ENCODE measurements at regions not wholly inside any gene's neighbourhood (a gene's known extent, or its start where the extent isn't known, plus 50 kb on each side); places are given as distances from the start of the nearest gene placed in this dataset.

DNA sequence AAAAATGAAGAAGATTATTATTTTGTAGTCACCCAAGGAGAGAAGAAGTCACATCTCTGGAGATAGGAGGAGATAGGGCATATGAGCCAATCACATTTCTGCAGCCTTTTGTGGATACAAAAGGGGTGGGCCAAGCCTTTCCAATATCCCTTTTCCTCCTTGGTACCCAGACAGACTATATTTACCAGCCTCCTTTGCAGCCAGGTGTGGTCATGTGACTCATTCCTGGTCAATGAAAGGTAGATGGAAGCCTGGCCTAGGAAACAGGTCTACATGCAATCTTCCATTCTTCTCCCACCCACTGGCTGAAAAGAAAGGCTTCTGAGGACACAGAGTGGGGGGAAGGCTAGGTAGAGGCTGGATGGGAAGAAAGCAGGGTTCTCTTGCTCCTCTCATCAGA lies 58.1 kb upstream of the ERG start:
- no peak for DNase-seq (ENCODE audit: low spot score)

DNA sequence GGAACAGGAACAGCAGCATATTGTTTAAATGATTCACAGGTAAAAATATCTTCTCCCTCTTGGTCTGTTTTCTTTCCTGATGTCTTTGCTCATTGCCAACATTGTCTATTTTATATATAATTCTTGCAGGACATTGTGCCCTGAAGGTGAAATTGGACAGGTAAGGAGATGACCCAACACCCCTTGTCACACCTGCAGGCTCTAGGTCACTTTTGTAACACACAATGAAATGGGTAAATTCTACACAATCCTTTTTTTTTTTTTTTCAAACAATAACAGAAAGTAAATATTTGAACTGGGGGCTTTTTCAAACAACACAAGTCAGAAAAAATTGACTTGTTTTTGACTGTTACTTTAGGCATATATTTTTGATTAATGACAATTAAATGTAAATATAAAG lies 62.9 kb upstream of the ERG start:
- DNase-seq (ENCODE audit: low spot score): no peak

DNA sequence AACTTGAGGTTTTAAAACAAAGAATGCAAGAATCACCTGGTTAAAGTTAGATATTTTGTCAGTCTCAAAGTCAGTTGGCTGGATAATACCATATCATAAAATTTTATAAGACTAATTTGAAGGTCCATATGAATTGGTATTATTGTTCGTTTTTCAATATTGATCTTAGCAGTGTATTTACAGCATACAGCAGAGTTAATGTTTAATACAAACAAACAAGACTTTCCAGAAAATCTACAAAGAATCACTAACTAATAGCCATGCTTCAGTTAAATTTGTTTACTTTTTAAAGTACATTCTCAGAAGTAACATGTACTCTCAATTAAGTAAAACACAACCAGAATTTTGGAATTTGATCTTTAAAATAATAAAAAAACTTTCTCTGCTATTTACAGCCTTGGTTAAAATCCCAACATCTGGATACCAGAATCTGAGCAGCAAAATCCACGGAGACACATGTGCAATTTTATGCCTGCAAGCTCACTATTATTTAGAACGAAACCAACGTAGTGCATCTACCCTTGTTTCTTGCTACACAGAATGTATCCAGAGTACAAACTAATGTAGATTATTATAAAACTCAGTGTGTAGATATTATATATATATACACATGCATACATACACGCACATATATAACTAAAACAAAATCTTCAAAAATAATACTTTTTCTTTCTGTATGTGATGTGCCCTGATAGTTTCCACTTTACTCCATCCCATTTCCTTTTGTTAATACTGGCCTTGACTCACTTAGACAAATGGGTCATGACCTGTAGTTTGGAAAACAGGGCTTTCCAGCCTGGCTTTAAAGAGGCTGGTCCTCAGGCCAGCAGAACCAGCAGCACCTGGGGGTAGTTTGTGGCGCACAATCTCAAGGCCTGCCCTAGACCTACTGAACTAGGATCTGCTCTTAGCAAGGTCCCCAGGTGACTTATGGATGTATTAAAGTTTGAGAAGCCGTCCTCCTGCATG lies 63.6 kb upstream of the ERG start:
- DNase-seq (ENCODE audit: low spot score): no peak

DNA sequence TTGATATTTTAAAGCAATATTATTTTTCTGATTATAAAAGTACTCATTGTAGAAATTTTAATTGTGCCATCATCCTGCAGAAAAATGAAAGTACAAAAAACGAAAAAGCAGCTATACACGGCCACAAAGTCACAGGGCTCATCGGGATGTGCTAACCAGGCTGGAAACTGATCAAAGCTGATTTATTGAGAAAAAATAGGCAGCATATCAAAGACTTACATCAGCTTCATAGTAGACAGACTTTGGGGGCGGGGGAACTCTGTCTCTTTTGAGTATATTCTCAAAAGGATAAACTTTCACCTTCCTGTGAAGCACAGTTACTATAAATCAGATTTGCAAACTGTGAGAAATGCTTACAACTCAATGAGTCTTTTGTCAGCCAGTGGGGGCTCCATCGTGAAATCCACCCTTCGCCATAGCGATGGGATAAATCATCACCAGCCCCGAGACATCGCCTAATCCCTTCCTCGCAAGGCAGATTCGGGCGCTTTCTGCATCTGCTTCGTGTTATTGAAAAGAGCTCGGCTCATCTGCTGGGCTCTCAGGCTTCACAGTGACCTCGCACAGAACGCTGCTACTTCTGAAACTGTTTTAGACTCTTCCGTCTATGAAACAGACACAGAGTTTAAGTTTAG lies 69.2 kb upstream of the ERG start:
- no peak for DNase-seq (ENCODE audit: low spot score)

DNA sequence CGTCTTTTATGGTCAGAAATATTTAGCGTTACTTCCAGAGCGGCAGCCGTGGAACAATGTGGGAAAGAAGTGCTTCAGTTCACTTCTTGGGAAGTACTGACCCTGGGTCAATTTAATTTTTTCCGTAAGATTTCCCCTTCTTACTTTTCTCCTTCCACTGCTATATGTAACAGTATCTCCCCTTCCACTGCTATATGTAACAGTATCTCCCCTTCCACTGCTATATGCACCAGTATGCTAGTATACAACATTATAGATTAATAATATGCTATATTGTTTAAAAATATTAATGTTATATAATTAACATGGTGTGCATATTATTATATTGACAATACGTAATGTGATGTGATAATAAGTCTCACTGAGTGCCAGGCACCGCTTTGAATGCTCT lies 69.7 kb upstream of the ERG start:
- DNase-seq (ENCODE audit: low spot score): no peak

DNA sequence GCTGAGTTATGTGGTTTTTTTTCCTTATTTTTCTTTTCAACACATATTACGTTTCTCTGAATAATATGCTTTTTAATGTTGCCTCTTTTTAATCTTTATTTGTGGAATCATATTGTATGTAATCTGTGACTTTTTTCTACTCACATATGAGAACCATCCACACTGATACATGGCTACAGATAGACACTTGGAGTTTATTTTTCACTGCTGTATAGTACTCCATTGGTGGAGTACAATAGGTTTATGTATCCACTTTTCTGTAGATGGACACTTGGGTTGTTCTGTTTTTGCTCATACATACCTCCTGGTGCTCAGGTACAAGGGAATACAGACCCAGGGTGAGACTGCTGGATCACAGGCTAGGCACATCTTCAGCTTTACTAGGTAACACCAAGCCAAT lies 71.5 kb upstream of the ERG start:
- no peak for DNase-seq (ENCODE audit: low spot score)

DNA sequence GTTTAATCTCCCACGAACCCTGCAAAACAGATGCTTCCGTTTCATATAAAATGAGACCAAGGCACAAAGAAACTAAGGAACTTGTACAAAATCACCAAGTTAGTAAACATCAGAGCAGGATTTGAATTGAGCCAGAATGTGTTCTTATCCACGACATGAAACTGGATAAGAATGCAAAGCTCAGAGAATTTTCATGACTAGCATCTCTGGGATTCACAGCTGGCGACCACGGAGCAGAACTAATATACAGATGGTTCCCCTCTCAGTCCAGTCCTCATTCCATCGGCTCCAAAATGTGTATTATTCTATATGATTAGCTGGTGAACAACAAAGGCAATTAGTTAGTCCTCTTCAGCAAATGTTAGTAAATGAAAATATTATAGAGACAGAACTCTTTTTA lies 72.3 kb upstream of the ERG start:
- DNase-seq (ENCODE audit: low spot score): no peak

DNA sequence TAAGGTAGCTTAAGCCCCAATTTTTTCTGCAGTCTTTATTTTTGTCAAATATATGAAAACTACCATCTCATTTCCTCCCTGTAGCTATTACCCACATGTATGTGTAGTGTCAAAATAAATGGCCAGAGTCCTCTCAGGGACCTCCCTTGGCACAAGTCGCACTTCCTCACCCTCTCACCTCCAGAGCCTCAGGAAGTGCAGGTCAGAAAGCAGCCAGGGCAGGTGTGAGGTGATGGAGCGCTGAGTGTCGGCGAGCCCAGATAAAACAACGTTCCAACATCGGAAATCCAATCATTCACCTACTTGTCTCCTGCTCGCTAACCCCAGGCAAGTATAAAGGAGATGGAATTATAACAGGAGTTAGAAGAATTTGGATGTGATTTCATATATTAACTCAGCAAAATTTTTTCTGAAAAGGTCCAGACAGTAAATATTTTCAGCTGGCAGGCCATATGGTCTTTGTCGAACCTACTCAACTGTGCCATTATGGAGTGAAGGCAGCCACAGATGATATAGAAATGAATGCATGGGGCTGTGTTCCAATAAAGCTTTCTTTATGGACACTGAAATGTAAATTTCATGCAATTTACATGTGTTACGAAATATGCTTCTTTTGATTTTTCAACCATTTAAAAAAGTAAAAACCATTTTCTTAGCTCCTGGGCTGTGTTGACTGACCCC lies 76.8 kb upstream of the ERG start:
- DNase-seq (ENCODE audit: low spot score): no peak

DNA sequence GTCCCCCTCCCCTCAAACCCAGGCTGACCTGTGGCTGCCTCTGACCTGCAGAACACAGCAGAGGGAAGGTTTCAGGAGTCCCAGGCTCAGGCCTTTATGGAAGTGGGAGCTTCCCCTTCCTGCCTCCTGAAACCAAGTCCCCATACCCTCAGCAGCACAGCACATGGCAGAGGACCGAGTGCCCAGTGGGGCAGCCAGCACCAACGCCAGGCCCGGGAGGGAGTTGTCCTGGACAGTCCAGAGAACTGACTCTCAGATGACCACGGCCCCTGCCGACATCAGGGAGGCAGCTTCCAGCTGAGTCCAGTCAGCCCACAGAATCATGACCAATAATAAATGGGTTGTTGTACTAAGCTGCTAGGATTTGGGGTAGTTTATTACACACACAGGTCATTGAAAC lies 79.6 kb upstream of the ERG start:
- DNase-seq (ENCODE audit: low spot score): no peak

DNA sequence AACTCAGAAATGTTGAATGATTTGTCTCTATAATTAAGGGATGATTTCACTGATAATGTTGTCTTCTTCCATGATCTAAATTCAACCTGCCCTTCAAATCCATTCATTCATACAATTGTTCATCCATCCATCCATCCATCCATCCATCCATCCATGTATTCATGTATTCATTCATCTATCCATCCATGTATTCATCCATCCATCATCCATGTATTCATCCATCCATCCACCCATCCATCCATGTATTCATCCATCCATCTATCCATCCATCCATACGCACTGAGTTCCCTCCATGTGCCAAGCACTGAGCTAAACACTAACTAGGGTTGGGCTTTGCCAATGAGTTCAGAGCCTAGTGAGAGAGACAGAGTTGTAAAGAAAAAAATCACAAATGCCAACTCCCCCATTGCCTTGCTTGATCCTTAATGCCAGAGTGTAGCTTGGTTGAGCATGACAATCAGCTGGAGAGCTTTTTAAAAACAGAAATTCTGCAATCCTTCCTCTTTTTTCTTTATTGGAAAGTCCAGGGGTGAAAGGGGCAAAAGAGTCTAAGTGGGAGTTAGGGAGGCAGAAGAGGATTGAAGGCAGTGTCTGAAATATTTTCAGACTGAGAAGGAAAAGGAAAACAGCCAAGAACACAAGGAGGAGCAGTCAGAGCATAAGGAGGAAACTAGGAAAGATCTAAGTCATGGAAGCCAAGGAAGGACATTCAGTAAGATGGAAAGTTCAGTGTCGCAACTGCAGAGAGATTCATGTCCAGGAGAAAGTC lies 92.4 kb upstream of the ERG start:
- no peak for DNase-seq (ENCODE audit: low spot score)

DNA sequence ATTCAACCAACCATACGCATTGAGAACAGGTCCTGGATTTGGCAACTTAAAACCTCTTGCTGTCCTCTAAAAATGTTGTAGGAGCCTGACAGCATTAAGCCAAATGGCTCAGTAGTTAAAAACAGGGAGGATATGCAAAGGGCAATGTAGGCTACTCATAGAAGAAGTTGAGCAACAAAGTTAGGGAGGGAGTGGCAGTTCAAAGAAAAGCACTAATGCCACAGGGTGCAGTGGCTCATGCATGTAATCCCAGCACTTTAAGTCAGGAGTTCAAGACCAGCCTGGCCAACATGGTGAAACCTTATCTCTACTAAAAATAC lies 92.9 kb upstream of the ERG start:
- DNase-seq (ENCODE audit: low spot score): no peak

DNA sequence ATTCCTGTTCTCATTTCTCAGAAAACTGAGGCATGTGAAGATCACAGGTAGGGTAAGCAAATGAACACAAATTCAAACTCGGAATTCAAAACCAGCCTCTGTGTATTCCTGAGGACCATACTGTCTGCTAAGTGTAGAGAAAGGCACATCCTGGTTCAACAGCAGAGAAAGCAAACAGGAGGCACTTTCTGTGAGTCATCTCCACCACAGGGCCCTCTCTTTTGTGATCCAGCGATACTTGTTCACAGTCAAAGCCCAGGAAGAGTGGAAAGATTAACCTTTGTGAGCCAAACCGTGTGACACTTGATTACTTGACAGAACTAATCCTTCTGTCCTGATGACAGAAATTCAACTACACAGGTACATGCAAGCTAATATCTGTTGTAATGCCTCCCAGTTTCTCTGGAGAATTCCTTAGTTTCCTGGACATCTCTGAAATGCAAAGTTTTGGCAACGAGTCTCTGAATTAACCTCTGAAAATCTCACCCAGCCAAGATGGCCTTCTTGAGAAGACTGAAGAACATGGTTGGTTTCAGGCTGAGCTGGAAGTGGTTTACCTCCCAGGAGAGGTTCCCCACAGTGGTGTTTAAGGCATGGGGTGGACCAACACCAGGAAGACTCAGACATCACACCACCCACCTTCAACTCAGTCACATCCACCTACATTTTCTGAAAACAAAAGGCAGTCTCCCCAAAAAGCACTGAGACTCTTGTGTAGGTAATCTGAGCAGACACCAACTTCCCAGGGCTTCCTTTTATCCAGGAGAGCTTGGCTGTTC lies 98.2 kb upstream of the ERG start:
- no peak for DNase-seq (ENCODE audit: low spot score)

DNA sequence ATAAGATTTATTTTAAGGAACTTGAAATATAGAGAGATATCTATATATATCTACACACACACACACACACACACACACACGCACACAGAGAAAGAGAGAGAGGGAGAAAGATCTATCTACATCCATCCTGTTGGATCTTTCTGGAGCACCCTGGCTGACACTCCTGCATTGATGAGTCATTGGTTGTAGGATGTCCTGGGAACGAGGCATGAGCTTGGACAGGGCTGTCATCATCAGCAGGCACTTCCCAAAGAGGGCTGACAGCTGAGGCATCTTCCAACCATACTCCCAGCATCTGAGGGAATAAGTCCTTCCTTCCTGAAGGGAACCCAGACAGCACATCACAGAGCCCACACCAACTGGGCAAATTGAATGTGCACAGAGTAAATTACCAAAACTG lies 99.1 kb upstream of the ERG start:
- no peak for DNase-seq (ENCODE audit: low spot score)

DNA sequence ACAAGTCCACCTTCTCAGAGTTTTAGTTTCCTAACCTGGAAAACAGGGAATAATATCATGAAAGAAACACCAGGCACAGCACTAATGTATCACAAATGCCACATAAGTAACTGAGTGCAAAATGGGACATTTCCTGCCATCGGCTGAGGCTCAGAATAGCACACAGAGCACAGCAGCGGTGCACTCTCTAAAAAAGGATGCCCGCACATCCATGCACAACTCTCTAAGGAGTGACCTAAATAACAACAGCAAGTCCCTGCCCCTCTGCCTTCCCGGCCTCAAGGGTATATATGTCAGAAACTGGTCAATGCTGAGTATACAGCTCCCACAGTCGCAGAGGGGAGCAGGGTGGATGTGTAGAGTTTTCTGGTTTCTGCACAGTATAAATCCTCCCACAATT lies 100.1 kb upstream of the ERG start:
- DNase-seq (ENCODE audit: low spot score): no peak

DNA sequence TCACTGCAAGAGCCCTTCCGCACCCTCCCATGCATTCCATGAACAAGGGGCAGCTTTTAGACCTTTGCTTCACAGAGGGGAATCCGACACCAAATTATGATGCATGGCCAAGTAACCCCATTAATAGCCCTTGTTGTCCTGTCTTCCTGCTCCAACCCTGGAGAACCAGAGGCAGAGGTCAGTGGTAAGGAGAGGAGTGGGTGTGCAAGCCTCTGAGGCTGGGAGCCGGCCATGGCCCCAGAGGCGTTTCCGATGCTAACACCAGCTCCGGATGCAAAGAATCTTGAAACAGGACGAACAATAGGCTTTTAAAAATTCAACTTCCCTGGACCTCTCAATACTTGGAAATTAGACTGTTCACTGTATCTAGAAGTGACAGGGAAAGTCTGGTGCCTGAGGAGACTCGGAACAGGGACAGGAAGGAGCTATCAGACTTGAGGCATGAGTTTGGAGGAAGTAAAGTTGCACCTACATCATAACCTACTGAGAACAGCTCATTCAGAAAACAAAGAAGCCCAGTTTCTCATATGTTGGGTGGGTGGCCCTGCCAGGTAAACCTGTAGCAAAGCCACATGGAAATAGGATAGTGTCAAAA lies 101.2 kb upstream of the ERG start:
- no peak for DNase-seq (ENCODE audit: low spot score)

DNA sequence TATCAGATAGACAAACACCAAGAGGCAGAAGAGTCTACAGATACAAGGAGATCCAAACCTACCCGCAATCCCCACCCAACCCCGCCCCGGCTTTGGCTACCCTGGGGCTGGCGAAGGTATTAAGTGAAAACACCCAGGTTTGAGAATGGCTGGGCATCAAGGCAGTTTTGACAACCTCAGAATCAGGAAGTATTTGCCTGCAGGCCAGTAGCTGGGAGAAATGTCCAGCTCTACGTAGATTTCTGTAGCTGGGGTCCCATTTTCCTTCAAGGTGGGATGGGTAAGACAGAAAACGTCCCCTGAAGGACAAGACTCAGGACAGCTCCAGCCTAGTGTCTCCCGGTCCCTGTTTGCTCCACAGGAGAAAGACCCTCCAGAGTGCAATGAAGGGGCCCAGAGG lies 101.8 kb upstream of the ERG start:
- DNase-seq (ENCODE audit: low spot score): no peak

DNA sequence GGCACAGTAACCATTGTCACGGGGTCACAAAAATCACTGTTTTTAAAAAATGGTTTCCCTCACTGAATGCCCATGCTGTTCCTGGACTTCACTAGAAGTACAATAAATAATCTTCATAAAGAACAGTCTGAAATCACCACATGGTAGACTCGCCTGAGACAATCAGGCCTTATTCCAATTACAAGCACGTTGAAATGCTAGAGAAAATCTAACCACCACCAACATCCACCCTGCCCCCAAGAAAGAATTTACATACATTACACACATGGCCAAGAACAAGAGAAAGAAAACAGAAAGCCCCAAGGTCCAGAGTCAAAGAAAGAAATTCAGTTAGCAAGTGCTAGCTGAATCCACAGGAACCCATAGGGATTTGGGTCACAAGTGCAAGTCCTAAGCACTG lies 107.0 kb upstream of the ERG start:
- no peak for DNase-seq (ENCODE audit: low spot score)

DNA sequence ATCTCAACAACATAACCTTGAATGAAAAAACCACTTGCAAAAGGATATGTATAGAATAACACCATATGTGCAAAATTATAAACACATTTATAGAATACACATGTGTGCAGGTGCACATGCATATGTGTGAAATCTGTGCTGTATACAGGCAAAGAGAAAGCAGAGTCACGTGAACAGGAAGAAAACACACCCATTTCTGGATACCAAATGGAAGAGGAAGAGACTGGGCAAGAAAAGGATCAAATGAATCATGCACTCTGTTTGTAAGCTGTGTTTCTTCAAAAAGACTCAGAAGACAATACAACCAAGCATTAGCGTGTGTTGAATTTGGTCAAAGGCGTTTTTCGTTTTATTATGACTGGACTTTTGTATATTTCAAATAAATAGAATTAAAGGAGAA lies 111.3 kb upstream of the ERG start:
- DNase-seq (ENCODE audit: low spot score): no peak

DNA sequence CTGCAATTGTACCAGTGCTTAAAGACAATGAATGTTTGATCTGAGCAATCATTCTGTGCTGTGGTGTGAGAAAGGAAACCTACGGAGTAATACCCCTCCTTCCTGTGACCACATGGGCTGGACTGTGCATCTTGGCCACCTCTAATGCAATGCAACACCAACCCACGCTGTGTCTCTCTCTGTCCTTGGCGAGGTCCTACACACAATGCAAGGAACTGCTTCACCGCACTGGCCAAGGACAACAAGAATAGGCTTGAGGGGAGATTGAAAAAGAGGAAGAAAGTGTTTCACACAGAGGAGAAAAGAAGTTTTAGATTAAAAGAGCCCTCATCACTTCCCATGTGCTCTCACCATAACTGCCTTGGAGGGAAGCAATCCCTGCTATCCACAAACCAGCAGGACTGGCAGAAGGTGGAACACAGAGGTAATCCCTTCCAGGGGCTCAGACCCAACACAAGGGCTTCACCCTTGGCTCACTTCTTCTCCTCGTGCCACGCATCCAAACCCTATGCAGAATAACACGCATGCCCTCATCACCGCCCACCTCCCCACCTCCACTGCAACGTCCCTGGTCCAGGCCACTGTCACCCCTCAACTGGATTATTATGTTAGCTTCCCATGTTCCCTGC lies 112.5 kb upstream of the ERG start:
- no peak for DNase-seq (ENCODE audit: low spot score)

DNA sequence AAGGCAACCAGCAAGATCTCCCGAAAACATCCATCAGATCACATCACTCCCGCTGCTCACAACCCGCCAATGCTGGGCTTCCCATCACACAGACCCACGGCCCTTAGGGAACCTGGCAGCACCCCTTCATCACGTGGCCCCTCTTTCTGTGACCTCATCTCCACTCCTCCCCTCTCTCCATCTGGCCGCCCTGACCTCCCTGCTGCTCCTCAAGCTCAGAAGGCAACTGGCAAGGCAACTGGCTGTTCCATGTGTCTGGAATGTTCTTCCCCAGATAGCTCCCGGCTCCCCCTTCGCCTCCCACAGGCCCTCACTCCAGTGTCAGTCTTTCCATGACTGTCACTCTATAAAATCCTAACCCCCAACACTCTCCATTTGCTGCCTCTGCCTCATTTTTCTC lies 113.0 kb upstream of the ERG start:
- DNase-seq (ENCODE audit: low spot score): no peak

DNA sequence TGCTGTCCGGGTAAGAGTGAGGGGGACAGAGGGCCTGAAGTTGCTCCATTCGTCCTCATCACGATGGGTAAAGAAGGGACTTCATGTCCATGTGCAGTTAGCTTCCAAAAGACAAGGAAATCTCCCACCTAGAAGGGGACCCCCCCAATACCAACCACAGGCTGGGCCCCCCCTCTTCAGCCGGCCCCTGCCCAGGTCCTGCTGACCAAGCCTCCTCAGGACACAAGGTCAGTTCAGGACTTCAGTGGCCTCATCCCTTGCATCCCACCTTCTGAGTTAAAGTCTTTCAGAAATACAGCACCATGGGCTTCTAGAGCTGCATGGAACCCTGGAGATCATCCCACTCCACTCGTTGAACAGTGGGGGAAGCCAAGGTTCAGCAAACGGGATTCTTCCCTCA lies 115.4 kb upstream of the ERG start:
- DNase-seq (ENCODE audit: low spot score): no peak

All from germinal center (tissue), 1 donor.